Activated naive CD8-positive, alpha-beta T cell treated with anti-CD3 and anti-CD28 coated beads, Interleukin-2, amount 50 U/mL, for 24 hours (primary cell): ENCODE measurements at regions not wholly inside any gene's neighbourhood (a gene's known extent, or its start where the extent isn't known, plus 50 kb on each side); places are given as distances from the start of the nearest gene placed in this dataset.
A peak's percentile ranks its signal among the peaks of the same experiment; 100 is the strongest.
"Not testable (repeated sequence)": the region's sequence is repeated elsewhere in the genome, so short reads cannot be mapped to it uniquely, and the experiment has no call there.

Experiments used
- ATAC-seq: fragments of 150-1000 bp; cut with Tn5 transposase; one replicate; pipeline ENCODE4 v1.10.0; 2021
- DNase-seq: peaks from one replicate; pipeline ENCODE4 v3.0.0; 2021
- H3K27ac Mint-ChIP-seq: one replicate; pipeline ENCODE4 v1.8.0; 2021; ENCODE audit warnings: mild to moderate bottlenecking, mixed read lengths
- H3K27me3 Mint-ChIP-seq: one replicate; pipeline ENCODE4 v1.8.0; 2021; ENCODE audit warnings: mixed read lengths
- H3K36me3 Mint-ChIP-seq: one replicate; pipeline ENCODE4 v1.8.0; 2021; ENCODE audit warnings: low read depth, mixed read lengths
- H3K4me1 Mint-ChIP-seq: one replicate; pipeline ENCODE4 v1.8.0; 2021; ENCODE audit warnings: mixed read lengths
- H3K4me3 Mint-ChIP-seq: one replicate; pipeline ENCODE4 v1.8.0; 2021; ENCODE audit warnings: mild to moderate bottlenecking, moderate library complexity, mixed read lengths
- H3K9me3 Mint-ChIP-seq: one replicate; pipeline ENCODE4 v1.8.0; 2021; ENCODE audit warnings: mixed read lengths

DNA sequence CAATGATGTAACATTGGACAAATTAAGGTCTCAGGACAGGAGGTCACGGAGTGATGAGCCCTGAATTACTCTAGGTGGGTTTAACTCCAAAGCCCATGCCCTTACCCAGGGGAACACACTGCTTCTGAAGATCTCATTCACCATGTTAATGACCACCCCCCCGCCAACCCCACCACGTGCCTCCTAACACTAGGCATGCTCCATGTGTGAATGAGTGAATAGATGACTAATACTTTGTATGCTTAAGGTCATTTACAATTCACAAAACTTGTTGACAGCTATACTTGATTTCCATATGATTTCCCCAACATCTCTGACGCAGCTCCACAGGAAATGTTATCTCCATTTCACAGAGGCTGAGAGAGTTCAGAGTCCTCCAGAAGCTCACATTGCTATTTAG lies 184.9 kb downstream of the ZNF92 start:
- not testable (repeated sequence) for DNase-seq, H3K36me3 Mint-ChIP-seq, H3K4me1 Mint-ChIP-seq, ATAC-seq, H3K9me3 Mint-ChIP-seq, H3K27me3 Mint-ChIP-seq, H3K27ac Mint-ChIP-seq, H3K4me3 Mint-ChIP-seq

DNA sequence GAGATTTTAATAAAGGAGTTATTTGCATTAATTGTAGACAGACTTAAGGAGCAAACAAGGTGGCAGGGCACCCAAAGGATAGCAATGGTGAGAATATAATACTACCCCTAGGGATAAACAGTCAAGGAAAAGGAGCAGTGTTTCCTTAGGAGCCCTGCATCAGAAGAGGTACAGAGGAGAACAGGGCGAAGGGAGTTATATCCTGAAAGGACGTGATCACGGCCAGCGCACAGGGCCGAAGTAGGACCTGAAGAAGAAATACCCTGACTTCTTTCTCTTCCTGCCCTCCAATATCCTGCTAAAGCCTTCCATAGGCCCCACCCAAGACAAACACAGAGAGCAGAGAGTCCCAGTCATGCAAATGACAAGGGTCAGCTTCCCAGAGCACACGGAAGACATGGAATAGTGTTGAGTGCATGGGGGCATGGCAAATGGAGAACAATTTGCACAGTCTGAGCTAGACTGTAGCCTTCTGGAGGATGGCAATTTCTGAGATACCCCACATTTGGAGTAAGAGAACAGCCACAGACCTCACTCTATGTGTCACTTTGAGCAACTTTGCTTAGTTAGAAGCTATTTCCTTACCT lies 188.2 kb downstream of the ZNF92 start:
- not testable (repeated sequence) for H3K27me3 Mint-ChIP-seq, H3K36me3 Mint-ChIP-seq

DNA sequence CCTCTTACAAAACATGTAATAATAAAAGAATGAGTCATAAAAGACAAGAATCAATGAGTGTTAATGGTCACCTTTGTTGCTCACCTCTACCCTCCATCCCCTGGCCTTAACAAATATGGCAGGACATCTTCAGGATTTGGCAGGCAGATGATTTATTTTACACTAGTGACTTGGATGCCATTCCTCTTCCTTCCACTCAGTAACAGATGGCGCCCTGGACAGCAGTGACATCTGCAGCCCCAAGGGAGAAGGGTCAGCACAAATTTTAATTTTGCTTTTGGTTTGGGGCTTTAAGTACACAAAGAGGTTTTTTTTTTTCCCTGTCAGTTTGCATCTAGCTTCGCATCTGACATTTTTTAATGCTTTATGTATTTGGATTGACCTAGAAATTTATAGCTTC lies 188.9 kb downstream of the ZNF92 start:
- not testable (repeated sequence) for H3K27ac Mint-ChIP-seq, H3K9me3 Mint-ChIP-seq, H3K36me3 Mint-ChIP-seq, H3K4me3 Mint-ChIP-seq, H3K4me1 Mint-ChIP-seq, ATAC-seq, H3K27me3 Mint-ChIP-seq, DNase-seq

More for the DNA sequence above, 188.2 kb downstream of the ZNF92 start:
- H3K9me3 Mint-ChIP-seq, H3K4me1 Mint-ChIP-seq, ATAC-seq, H3K4me3 Mint-ChIP-seq, DNase-seq, H3K27ac Mint-ChIP-seq: not testable (repeated sequence)

DNA sequence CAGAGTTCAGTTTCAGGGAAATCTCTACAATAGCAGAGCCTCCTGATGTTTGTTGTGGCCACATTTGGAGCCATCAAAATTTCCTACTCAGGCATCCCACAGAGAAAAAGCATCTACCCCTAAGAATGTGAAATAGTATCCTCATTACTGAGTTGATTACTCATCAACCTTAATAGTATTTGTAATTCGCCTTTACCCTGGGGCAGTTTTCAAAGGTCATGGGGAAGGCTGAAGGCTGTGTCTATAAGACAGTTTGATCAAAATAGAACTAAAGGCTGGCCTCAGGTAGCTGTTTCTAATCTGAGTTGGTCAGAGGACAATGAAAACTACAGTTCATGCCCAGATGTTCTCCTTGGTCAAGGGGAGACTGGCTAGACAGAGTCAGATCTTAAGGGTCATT lies 189.7 kb downstream of the ZNF92 start:
- not testable (repeated sequence) for H3K9me3 Mint-ChIP-seq, H3K4me3 Mint-ChIP-seq, H3K36me3 Mint-ChIP-seq, H3K4me1 Mint-ChIP-seq, H3K27me3 Mint-ChIP-seq, DNase-seq, ATAC-seq, H3K27ac Mint-ChIP-seq

DNA sequence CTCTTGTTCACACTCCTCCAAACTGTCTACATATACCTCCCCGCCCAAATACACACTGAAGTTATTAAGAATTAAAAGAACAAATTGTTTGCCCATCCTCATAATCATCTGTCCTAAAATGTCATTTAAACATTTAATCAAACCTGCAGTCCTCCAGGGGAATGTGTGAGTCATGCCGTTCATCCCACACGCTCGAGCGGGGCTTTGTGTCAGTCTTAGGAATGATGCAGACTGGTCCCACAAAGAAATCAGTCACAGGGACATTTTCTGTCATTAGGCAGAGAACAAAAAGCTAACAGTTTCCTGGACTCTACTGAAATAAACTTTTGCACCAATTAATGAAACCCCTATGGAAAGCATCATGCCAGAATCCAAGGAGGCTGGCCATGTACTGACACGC lies 194.6 kb downstream of the ZNF92 start:
- not testable (repeated sequence) for H3K27me3 Mint-ChIP-seq, ATAC-seq, DNase-seq, H3K36me3 Mint-ChIP-seq, H3K4me1 Mint-ChIP-seq, H3K27ac Mint-ChIP-seq, H3K9me3 Mint-ChIP-seq, H3K4me3 Mint-ChIP-seq

DNA sequence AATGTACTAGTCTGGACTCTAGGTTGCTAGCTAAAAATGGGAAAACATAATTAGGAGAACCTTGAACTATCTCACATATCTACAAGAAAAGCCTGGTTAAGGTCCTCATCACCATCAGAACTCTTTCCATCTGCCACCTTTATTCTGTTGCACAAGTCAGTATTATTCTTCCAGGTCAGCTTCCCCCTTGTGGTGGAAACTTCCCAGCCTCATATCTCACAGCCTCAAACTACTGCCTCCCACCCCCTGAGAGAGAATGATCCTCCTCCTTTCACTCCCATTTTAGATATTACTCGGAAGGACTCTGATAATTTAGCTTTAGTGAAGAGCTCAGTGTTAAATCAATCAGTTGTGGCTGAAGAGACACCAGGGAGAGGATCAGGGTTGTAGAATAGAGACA lies 197.3 kb downstream of the ZNF92 start:
- ATAC-seq, H3K36me3 Mint-ChIP-seq, H3K4me1 Mint-ChIP-seq, H3K9me3 Mint-ChIP-seq, DNase-seq, H3K27me3 Mint-ChIP-seq, H3K4me3 Mint-ChIP-seq, H3K27ac Mint-ChIP-seq: not testable (repeated sequence)

DNA sequence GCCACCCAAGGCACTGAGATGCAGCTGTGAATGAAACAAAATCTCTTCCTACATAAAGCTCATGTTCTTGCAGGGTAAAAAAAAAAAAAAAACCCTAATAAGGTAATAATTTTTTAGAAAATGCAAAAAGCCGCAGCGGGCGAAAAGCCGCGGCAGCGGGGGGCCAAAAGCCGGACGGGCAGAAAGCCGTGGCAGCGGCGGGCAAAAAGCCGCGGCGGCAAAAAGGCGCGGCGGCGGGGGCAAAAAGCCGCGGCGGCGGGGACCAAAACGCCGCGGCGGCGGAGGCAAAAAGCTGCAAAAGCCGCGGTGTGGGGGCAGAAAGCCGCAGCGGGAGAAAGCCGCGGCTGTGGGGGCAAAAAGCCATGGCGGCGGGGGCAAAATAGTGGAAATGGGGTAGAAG lies 198.9 kb downstream of the ZNF92 start:
- H3K27ac Mint-ChIP-seq, H3K36me3 Mint-ChIP-seq, H3K4me3 Mint-ChIP-seq, H3K4me1 Mint-ChIP-seq, H3K27me3 Mint-ChIP-seq, DNase-seq, ATAC-seq, H3K9me3 Mint-ChIP-seq: not testable (repeated sequence)

DNA sequence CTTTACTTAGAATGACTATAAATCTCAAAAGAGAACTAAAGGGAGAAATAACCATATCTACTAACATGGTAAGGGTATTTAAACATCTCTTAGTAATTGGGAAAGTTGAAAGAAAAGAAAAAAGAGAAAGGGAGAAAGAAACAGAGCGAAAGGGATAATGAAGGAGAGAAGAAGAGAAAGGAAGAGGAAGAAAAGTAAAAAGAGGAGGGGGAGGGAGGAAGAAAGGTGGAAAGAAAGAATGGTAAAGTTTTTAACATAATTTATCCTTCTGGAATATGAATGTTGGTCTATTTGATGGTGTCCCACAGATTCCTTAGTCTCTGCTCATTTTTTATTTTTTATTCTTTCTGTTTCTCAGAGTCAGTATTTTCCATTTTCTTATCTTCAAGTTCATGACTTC lies 202.7 kb downstream of the ZNF92 start:
- not testable (repeated sequence) for DNase-seq, H3K36me3 Mint-ChIP-seq, H3K4me3 Mint-ChIP-seq, H3K4me1 Mint-ChIP-seq, H3K27ac Mint-ChIP-seq, H3K27me3 Mint-ChIP-seq, ATAC-seq, H3K9me3 Mint-ChIP-seq

DNA sequence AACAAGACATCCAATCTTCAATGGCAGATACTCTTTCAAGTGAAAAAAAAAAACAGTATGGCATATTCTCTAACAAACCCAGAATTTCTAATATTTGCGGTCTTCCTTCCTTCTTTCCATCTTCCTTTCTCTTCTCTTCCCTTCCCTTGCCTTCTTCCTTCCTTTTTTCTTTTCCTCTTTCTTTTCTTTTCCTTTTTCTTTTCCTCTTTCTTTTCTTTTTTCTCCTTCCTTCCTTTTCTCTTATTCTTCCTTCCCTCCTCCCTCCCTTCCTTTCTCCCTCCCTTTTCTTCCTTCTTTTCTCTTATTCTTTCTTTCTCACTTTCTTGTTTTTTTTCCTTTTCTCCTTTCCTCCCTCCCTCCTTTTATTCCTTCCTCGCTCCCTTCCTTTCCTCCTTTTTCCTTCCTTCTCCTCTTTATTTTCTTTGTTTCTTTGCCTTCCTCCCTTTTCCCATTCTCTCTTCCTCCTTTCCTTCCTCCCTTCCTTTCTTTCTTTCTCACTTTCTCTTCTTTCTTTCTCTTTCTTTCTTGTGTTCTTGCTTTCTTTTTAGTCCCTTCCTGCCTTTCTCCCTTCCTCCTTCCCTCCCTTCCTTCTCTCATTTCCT lies 209.0 kb downstream of the ZNF92 start:
- not testable (repeated sequence) for DNase-seq, H3K27me3 Mint-ChIP-seq, H3K27ac Mint-ChIP-seq, H3K4me3 Mint-ChIP-seq, H3K36me3 Mint-ChIP-seq, H3K4me1 Mint-ChIP-seq, H3K9me3 Mint-ChIP-seq, ATAC-seq

DNA sequence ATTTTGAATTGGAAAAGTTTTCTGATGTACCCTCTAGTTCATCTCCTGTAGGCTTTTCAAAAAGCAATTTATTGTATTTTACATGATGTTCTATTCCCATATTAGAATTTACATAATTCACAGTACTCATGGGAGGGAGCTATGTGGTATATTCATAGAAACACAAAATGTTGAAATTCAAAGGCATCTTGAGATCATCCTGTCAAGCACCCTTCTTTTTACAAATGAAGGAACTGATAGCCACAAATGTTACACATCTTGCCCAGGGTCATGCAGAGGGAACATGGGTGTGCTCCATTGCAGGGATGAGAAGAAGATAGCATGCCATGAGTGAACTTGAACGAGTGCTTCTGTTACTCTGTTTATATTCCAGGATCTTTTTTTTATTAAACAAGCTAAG lies 228.8 kb downstream of the ZNF92 start:
- not testable (repeated sequence) for H3K4me1 Mint-ChIP-seq, H3K36me3 Mint-ChIP-seq, ATAC-seq, DNase-seq, H3K4me3 Mint-ChIP-seq, H3K27ac Mint-ChIP-seq, H3K9me3 Mint-ChIP-seq
- peaks cover 22% of the 10 kb centered on the region for H3K27me3 Mint-ChIP-seq

DNA sequence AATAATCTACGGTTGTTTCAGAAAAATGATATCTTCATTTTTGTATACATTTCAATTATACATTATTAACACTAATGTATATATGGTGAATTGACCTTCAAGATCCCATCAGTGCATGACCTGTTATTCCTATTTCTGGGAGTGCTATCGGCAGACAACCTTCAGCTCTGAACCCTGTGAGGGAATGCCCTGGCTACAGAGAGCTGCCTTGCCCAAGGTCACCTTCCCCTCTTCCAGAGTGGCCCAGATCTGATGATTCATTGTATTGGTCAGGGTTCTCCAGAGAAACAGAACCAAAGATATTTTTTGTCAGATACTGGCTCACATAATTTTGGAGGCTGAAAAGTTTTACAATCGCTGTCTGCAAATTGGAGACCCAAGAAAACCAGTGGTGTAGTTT lies 235.5 kb downstream of the ZNF92 start:
- no peaks in the 10 kb centered on the region for H3K4me1 Mint-ChIP-seq
- DNase-seq (no peak), ATAC-seq (no peak)
- no peaks in the 10 kb centered on the region for H3K9me3 Mint-ChIP-seq
- H3K27me3 Mint-ChIP-seq = peaks cover 20% of the 10 kb centered on the region
- no peaks in the 10 kb centered on the region for H3K36me3 Mint-ChIP-seq
- no peak overlapping the region for H3K4me3 Mint-ChIP-seq
- H3K27ac Mint-ChIP-seq = no peak overlapping the region

DNA sequence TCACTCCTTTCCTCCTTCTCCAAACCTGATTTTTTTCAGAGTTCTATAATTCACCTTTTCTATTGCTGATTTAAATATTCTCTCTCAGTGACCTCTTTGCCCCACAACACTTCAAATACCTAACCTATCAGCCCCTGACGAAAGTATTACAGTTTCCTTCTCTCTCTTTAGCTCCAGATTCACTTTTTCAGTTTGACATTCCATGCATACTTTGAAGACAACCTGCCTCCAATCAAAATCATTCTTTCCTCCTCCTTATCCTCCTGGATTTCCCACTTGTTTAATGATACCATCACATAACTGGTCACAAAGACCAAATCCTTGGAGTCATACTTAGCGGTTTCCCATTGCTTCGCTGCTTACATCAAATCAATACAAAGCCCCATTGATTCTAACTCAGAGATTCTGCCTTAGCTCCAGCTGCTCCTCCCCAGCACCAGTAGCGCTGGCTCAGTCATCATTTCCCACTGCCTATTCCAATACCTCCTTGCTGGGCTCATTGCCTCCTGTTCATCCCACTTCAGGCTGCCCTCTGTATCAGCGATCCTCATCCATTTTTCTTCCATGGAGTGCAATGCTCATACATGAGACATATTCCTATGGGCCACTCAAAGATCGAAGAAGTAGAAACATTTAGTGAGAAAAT lies 240.1 kb downstream of the ZNF92 start:
- ATAC-seq, H3K4me3 Mint-ChIP-seq, DNase-seq, H3K4me1 Mint-ChIP-seq, H3K9me3 Mint-ChIP-seq, H3K36me3 Mint-ChIP-seq, H3K27ac Mint-ChIP-seq: not testable (repeated sequence)
- peaks cover 27% of the 10 kb centered on the region for H3K27me3 Mint-ChIP-seq

DNA sequence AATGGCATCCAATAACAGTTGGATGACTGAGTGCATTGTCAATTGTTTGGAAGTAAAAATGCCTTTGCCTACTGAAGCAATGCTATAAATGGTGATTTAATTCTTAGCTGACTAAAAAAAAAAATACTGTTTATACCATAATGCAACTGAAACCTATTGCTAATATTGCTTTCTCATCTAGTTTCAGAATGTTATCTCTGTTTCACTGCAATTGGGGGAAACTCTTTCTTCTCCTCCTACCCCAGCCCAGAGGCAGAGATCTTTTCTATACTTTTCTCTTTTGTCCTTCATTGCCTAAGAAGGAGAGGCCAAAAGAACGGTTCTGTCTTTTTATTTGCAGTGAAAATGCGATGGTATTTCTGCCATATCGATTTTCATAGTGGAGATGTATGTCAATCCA lies 242.5 kb downstream of the ZNF92 start:
- not testable (repeated sequence) for H3K27ac Mint-ChIP-seq, H3K4me1 Mint-ChIP-seq, H3K4me3 Mint-ChIP-seq, H3K9me3 Mint-ChIP-seq, H3K36me3 Mint-ChIP-seq, ATAC-seq, DNase-seq
- H3K27me3 Mint-ChIP-seq = peaks cover 21% of the 10 kb centered on the region

DNA sequence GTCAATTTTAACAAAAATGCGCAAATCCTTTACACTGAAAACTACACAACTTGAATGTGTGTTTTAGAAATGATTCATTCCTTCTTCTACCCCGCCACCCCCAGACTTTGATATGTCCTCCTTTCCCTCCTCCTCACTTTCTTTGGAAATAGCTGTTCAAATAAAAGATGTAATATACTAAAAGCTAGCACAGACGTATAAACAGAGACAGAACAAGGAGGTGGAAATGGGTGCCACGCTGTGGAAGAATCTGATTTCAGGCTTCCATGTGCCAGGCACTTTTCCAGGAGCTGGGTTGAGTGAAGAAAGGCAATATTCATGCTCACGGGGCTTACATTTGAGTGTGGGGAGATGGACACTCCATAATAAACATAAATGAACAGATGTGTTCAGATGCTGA lies 246.6 kb downstream of the ZNF92 start:
- not testable (repeated sequence) for H3K4me1 Mint-ChIP-seq, H3K9me3 Mint-ChIP-seq, H3K4me3 Mint-ChIP-seq, DNase-seq, H3K27ac Mint-ChIP-seq, ATAC-seq, H3K36me3 Mint-ChIP-seq
- peaks cover 23% of the 10 kb centered on the region for H3K27me3 Mint-ChIP-seq

DNA sequence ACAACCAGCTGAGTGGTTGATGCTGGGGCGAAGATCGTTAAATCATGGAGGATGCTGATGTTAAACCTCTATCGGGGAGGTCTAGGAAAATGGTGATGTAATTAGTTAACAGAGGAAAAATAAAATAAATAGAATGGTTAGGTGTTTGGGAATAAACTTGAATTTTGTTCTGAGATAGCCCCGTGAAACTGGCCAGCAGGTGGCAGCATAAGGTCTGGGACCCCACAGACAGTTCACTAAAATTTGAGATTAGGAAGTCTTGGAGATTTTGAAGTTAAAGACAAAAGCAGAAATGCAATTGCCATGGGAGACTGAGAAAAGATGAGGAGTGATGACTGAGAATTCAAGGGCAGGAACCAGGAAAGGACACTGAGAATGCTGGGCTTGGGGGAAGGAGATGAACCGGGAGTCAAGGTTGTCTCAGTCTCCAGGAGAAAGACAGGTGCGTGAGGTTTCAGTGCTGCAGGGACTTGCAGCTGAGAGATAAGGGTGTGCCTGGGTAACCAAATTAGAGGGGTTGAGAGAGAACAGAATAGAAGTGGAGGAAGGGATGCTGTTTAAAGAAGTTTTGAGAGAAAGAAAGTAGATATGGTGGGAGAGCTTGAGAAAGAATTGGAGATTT lies 248.0 kb downstream of the ZNF92 start:
- ATAC-seq, H3K27ac Mint-ChIP-seq, H3K36me3 Mint-ChIP-seq, H3K4me3 Mint-ChIP-seq, H3K9me3 Mint-ChIP-seq, H3K4me1 Mint-ChIP-seq: not testable (repeated sequence)
- H3K27me3 Mint-ChIP-seq = peaks cover 28% of the 10 kb centered on the region
- DNase-seq = peak; percentile 48
